H1 (cell line): ENCODE measurements at regions not wholly inside any gene's neighbourhood (a gene's known extent, or its start where the extent isn't known, plus 50 kb on each side); places are given as distances from the start of the nearest gene placed in this dataset.

Experiments used
- CTCF ChIA-PET: fragments of 300-600 bp; sonication (Branson Sonifier 250); formaldehyde crosslinking; loops from one replicate; lab custom pipeline; 2021; ENCODE audit not compliant: partially characterized antibody; lab: Charles Lee
- POLR2A ChIA-PET: fragments of 300-600 bp; sonication (Branson Sonifier 250); formaldehyde crosslinking; loops from one replicate; lab custom pipeline; 2021; ENCODE audit warnings: inconsistent platforms; ENCODE audit not compliant: partially characterized antibody; lab: Charles Lee
- DNase-seq, 2 experiments: peaks; one replicate each; pipeline versions ENCODE4 v3.0.0 to v3.0.0-alpha.2; 2010 to 2022; ENCODE audit warnings: low spot score in 2 of 2, low read depth in 1 of 2, mixed read lengths in 1 of 2
- FAIRE-seq: peaks from 2 replicates; lab custom pipeline; 2011; peaks lifted over from hg19 to GRCh38; lab: Jason Lieb, UNC
- H2AFZ ChIP-seq: 2 replicates; pipeline ENCODE4 v1.8.1; 2012; ENCODE audit warnings: low read length, inconsistent platforms
- H2AK5ac ChIP-seq: 2 replicates; pipeline ENCODE4 v1.6.1; 2013; ENCODE audit warnings: low read depth, low read length
- H2BK120ac ChIP-seq: replicated peaks from 2 replicates; pipeline ENCODE3; 2013; ENCODE audit warnings: low read depth, low read length, inconsistent platforms
- H2BK12ac ChIP-seq: 2 replicates; pipeline ENCODE4 v1.6.1; 2013; ENCODE audit warnings: low read depth, low read length
- H2BK15ac ChIP-seq: 2 replicates; pipeline ENCODE4 v1.6.1; 2013; ENCODE audit warnings: low read length
- H2BK20ac ChIP-seq: 2 replicates; pipeline ENCODE4 v1.6.1; 2013; ENCODE audit warnings: low read length
- H2BK5ac ChIP-seq: 2 replicates; pipeline ENCODE4 v1.6.1; 2013; ENCODE audit warnings: low read depth, low read length
- H3K14ac ChIP-seq: 2 replicates; pipeline ENCODE4 v1.6.1; 2013; ENCODE audit warnings: inconsistent platforms; ENCODE audit not compliant: insufficient read length
- H3K18ac ChIP-seq: 2 replicates; pipeline ENCODE4 v1.6.1; 2013; ENCODE audit warnings: low read length; ENCODE audit errors: extremely low read depth
- H3K23ac ChIP-seq: 2 replicates; pipeline ENCODE4 v1.6.1; 2013; ENCODE audit warnings: inconsistent platforms; ENCODE audit not compliant: insufficient read length
- H3K23me2 ChIP-seq: 2 replicates; pipeline ENCODE4 v1.6.1; 2013; ENCODE audit warnings: low read depth, low read length
- H3K27ac ChIP-seq: 2 replicates; pipeline ENCODE4 v1.6.1; 2011; ENCODE audit warnings: low read depth, low read length, inconsistent platforms
- H3K27me3 ChIP-seq, 4 experiments: replicated peaks in 1 of 4; 1 replicate in 1 of 4; 2 replicates in 3 of 4; pipeline versions ENCODE4 v1.6.1 to v1.8.1; 2011 to 2013; ENCODE audit warnings: low read length in 3 of 4, mild to moderate bottlenecking in 3 of 4, inconsistent platforms in 2 of 4, mixed read lengths in 2 of 4, moderate library complexity in 1 of 4; ENCODE audit not compliant: control insufficient read depth in 3 of 4, insufficient read depth in 3 of 4; ENCODE audit errors: extremely low read depth in 1 of 4
- H3K36me3 ChIP-seq, 4 experiments: 2 replicates each; pipeline versions ENCODE4 v1.6.1 to v1.8.1; 2011 to 2013; ENCODE audit warnings: mild to moderate bottlenecking in 4 of 4, low read length in 3 of 4, moderate library complexity in 2 of 4, control low read depth in 1 of 4, inconsistent platforms in 1 of 4; ENCODE audit not compliant: insufficient read depth in 4 of 4, control insufficient read depth in 2 of 4
- H3K4ac ChIP-seq: replicated peaks from 2 replicates; pipeline ENCODE3; 2013; ENCODE audit warnings: low read length, low read depth, mixed read lengths, inconsistent platforms; ENCODE audit not compliant: insufficient read length
- H3K4me1 ChIP-seq, 4 experiments: replicated peaks in 1 of 4; 1 replicate in 1 of 4; 2 replicates in 3 of 4; pipeline versions ENCODE4 v1.6.1 to v1.8.1; 2011 to 2013; ENCODE audit warnings: low read length in 3 of 4, inconsistent platforms in 2 of 4, mixed read lengths in 1 of 4; ENCODE audit not compliant: insufficient read depth in 4 of 4, control insufficient read depth in 3 of 4
- H3K4me2 ChIP-seq, 2 experiments: 2 replicates each; pipeline versions ENCODE4 v1.6.1 to v1.8.1; 2011 to 2013; ENCODE audit warnings: low read depth in 2 of 2, low read length in 2 of 2, control low read depth in 1 of 2, inconsistent platforms in 1 of 2, mild to moderate bottlenecking in 1 of 2; ENCODE audit not compliant: insufficient read depth in 1 of 2
- H3K4me3 ChIP-seq, 4 experiments: fragments of 200-600, 300-600 bp in 1 of 4; sonication (generic), shearing (Covaris generic), sonication (Bioruptor Twin) in 1 of 4; 2 replicates each; pipeline versions ENCODE4 v1.5.1 to v1.8.1; 2011 to 2016; ENCODE audit warnings: low read length in 4 of 4, low read depth in 3 of 4, control low read depth in 2 of 4, inconsistent platforms in 2 of 4, mild to moderate bottlenecking in 2 of 4, mixed read lengths in 1 of 4, moderate library complexity in 1 of 4; ENCODE audit not compliant: insufficient read depth in 2 of 4; ENCODE audit errors: extremely low read depth in 1 of 4
- H3K56ac ChIP-seq: replicated peaks from 2 replicates; pipeline ENCODE3; 2013; ENCODE audit warnings: low read depth, mild to moderate bottlenecking, mixed read lengths, low read length, inconsistent platforms; ENCODE audit not compliant: insufficient read length
- H3K79me1 ChIP-seq: 2 replicates; pipeline ENCODE4 v1.6.1; 2013; ENCODE audit warnings: low read depth, low read length, control low read depth
- H3K79me2 ChIP-seq, 2 experiments: 2 replicates each; pipeline versions ENCODE4 v1.6.1 to v1.8.1; 2012 to 2013; ENCODE audit warnings: low read length in 2 of 2, mild to moderate bottlenecking in 2 of 2, inconsistent platforms in 1 of 2; ENCODE audit not compliant: insufficient read depth in 2 of 2, control insufficient read depth in 1 of 2
- H3K9ac ChIP-seq, 4 experiments: replicated peaks in 1 of 4; 1 replicate in 1 of 4; 2 replicates in 3 of 4; pipeline versions ENCODE4 v1.6.1 to v1.8.1; 2011 to 2013; ENCODE audit warnings: low read depth in 3 of 4, low read length in 3 of 4, control low read depth in 2 of 4, mild to moderate bottlenecking in 2 of 4, moderate library complexity in 2 of 4, inconsistent platforms in 1 of 4; ENCODE audit errors: extremely low read depth in 1 of 4
- H3K9me3 ChIP-seq, 2 experiments: 2 replicates each; pipeline versions ENCODE4 v1.6.1 to v1.8.1; 2012 to 2013; ENCODE audit warnings: mild to moderate bottlenecking in 2 of 2, moderate library complexity in 2 of 2, control low read depth in 1 of 2, inconsistent platforms in 1 of 2, low read depth in 1 of 2, low read length in 1 of 2, mixed read lengths in 1 of 2; ENCODE audit not compliant: insufficient read depth in 2 of 2
- H4K20me1 ChIP-seq, 2 experiments: replicated peaks in 1 of 2; 2 replicates each; pipeline versions ENCODE3 to v1.8.1; 2011 to 2013; ENCODE audit warnings: inconsistent platforms in 2 of 2, low read length in 2 of 2, mild to moderate bottlenecking in 1 of 2; ENCODE audit not compliant: insufficient read depth in 2 of 2, control insufficient read depth in 1 of 2
- H4K5ac ChIP-seq: 2 replicates; pipeline ENCODE4 v1.6.1; 2013; ENCODE audit warnings: low read length, low read depth, mixed read lengths, inconsistent platforms; ENCODE audit not compliant: insufficient read length
- H4K8ac ChIP-seq: 2 replicates; pipeline ENCODE4 v1.8.0; 2013; ENCODE audit warnings: mild to moderate bottlenecking, moderate library complexity, low read length, inconsistent platforms; ENCODE audit not compliant: insufficient read depth; ENCODE audit errors: extremely low read depth
- H4K91ac ChIP-seq: replicated peaks from 2 replicates; pipeline ENCODE3; 2013; ENCODE audit warnings: low read length, mixed read lengths, inconsistent platforms; ENCODE audit not compliant: insufficient read length
- ASH2L ChIP-seq: fragments of 200-600, 300-600 bp; sonication (generic); IDR thresholded peaks from one replicate; pipeline ENCODE4 v1.7.1; 2017; ENCODE audit warnings: low read length
- CBX8 ChIP-seq: fragments of 300-800, 300-1000 bp; sonication (generic); IDR thresholded peaks from 2 replicates; pipeline ENCODE4 v1.7.1; 2016; ENCODE audit warnings: low read depth, low read length, borderline replicate concordance
- FOSL1 ChIP-seq: IDR thresholded peaks from 2 replicates; pipeline ENCODE4 v1.6.1; 2011; ENCODE audit warnings: mild to moderate bottlenecking, low read depth, low read length, moderate library complexity; ENCODE audit not compliant: insufficient read depth
- HDAC2 ChIP-seq, 2 experiments: fragments of 300-600 bp in 1 of 2; sonication (generic) in 1 of 2; IDR thresholded peaks; 2 replicates each; pipeline ENCODE4 v1.6.1; 2011 to 2012; ENCODE audit warnings: low read depth in 2 of 2, low read length in 2 of 2, mild to moderate bottlenecking in 2 of 2, moderate library complexity in 2 of 2, borderline replicate concordance in 1 of 2, inconsistent platforms in 1 of 2
- JUND ChIP-seq: IDR thresholded peaks from 2 replicates; pipeline ENCODE4 v1.6.1; 2011; ENCODE audit warnings: mild to moderate bottlenecking, improper control_type of control experiment, low read length
- KDM1A ChIP-seq: fragments of 200-600, 300-600 bp; sonication (generic); IDR thresholded peaks from 2 replicates; pipeline ENCODE4 v1.7.1; 2016; ENCODE audit warnings: mild to moderate bottlenecking, low read length, borderline replicate concordance
- KDM4A ChIP-seq: IDR thresholded peaks from one replicate; pipeline ENCODE4 v1.7.1; 2012; ENCODE audit warnings: low read depth, mild to moderate bottlenecking, moderate library complexity, low read length, inconsistent platforms; ENCODE audit not compliant: severe bottlenecking
- MAFK ChIP-seq: IDR thresholded peaks from 2 replicates; pipeline ENCODE4 v1.6.1; 2012; ENCODE audit warnings: low read depth, mild to moderate bottlenecking, improper control_type of control experiment, low read length
- PHF8 ChIP-seq: fragments of 200-600 bp; sonication (generic); conservative IDR thresholded peaks from 2 replicates; pipeline ENCODE4 v1.7.1; 2012; ENCODE audit warnings: low read depth, mild to moderate bottlenecking, inconsistent platforms, low read length, moderate library complexity
- RFX5 ChIP-seq: IDR thresholded peaks from 2 replicates; pipeline ENCODE4 v1.6.1; 2011; ENCODE audit warnings: low read depth, low read length, improper control_type of control experiment, borderline replicate concordance
- SIRT6 ChIP-seq: IDR thresholded peaks from one replicate; pipeline ENCODE4 v1.7.1; 2012; ENCODE audit warnings: low read length, inconsistent platforms
- SP2 ChIP-seq: IDR thresholded peaks from 2 replicates; pipeline ENCODE4 v1.6.1; 2012; ENCODE audit warnings: mild to moderate bottlenecking, low read length, inconsistent platforms
- WGBS, 2 experiments: shearing (Covaris generic) in 1 of 2; methylation state at CpG; one replicate each; pipeline versions ENCODE4 v1.1.6 to v1.1.7; 2013 to 2015; ENCODE audit warnings: low lambda C conversion rate in 2 of 2, mixed read lengths in 2 of 2, inconsistent platforms in 1 of 2, low coverage in 1 of 2, missing lambda C conversion rate in 1 of 2; ENCODE audit not compliant: insufficient replicate concordance in 2 of 2, insufficient coverage in 1 of 2, insufficient read length in 1 of 2; ENCODE audit errors: extremely low coverage in 1 of 2, missing lambda C conversion rate in 1 of 2; 5-methylcytosine and 5-hydroxymethylcytosine counted together
- TF ChIP-seq, protein P1 (sequence below): IDR thresholded peaks from 2 replicates; pipeline ENCODE4 v1.6.1; 2012; ENCODE audit warnings: low read length, inconsistent platforms

DNA sequence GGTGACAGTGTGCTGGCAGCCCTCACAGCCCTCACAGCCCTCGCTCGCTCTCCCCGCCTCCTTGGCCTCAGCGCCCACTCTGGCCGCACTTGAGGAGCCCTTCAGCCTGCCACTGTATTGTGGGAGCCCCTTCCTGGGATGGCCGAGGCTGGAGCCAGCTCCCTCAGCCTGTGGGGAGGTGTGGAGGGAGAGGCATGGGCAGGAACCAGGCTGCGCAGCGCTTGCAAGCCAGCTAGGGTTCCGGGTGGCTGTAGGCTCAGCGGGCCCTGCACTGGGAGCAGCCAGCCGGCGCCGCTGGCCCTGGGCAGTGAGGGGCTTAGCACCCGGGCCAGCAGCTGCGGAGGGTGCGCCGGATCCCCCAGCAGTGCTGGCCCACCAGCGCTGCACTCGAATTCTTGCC, 177.0 kb downstream of the MSX2 start:
- Histone ChIP-seq H2AFZ (no peak overlapping the region), H2BK15ac (no peak overlapping the region), H3K23me2 (no peaks in the 10 kb centered on the region), H3K4me3 (no peak overlapping the region), H3K14ac (no peak overlapping the region), H4K5ac (no peak overlapping the region), H3K23ac (no peak overlapping the region), H4K8ac (no peak overlapping the region), H3K4ac (no peak overlapping the region), H3K36me3 (no peaks in the 10 kb centered on the region), H2BK5ac (no peak overlapping the region), H4K20me1 (no peaks in the 10 kb centered on the region), H3K79me2 (no peaks in the 10 kb centered on the region), H3K79me1 (no peaks in the 10 kb centered on the region), H2AK5ac (no peak overlapping the region), H3K56ac (no peak overlapping the region), H2BK12ac (no peak overlapping the region), H4K91ac (no peak overlapping the region), H3K4me1 (no peaks in the 10 kb centered on the region), H3K27me3 (no peaks in the 10 kb centered on the region), H3K27ac (no peak overlapping the region), H2BK120ac (no peak overlapping the region), H3K4me2 (no peak overlapping the region), H2BK20ac (no peak overlapping the region), H3K18ac (no peak overlapping the region), H3K9ac (no peak overlapping the region), H3K9me3 (peaks cover 0 to 8% of the 10 kb centered on the region in 2 experiments; a peak in 1 of 4 replicates)
- POLR2A ChIA-PET, result no interaction called here
- DNase-seq, result no peak
- no peak for TF ChIP-seq JUND
- TF ChIP-seq HDAC2 (IDR thresholded peaks at IDR 0.05; ENCODE audit: borderline replicate concordance in 1 of 2, low read depth in 2 of 2, low read length in 2 of 2), result no peak
- TF ChIP-seq KDM1A, result no peak
- TF ChIP-seq KDM4A, result no peak
- TF ChIP-seq PHF8, result no peak
- TF ChIP-seq MAFK, result no peak
- TF ChIP-seq SP2, result no peak
- TF ChIP-seq, protein P1, sequence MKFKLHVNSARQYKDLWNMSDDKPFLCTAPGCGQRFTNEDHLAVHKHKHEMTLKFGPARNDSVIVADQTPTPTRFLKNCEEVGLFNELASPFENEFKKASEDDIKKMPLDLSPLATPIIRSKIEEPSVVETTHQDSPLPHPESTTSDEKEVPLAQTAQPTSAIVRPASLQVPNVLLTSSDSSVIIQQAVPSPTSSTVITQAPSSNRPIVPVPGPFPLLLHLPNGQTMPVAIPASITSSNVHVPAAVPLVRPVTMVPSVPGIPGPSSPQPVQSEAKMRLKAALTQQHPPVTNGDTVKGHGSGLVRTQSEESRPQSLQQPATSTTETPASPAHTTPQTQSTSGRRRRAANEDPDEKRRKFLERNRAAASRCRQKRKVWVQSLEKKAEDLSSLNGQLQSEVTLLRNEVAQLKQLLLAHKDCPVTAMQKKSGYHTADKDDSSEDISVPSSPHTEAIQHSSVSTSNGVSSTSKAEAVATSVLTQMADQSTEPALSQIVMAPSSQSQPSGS, result no peak
- TF ChIP-seq SIRT6, result no peak
- TF ChIP-seq FOSL1, result no peak
- no peak for TF ChIP-seq ASH2L
- TF ChIP-seq RFX5, result no peak
- no peak for TF ChIP-seq CBX8
- 79% methylated on average over 5 of the region's 19 CpGs; no CpG with 5 or more reads in 1 of the 2 experiments for WGBS, 2 experiments
- CTCF ChIA-PET, result interaction anchor here (1.1 to 2.6 kb wide), 3 partner anchors 9 to 34 kb away, joined by 3 to 16 read pairs (median 8); no protein-coding TSS in a partner anchor
- no peak for FAIRE-seq
